ENCODE measurements at regions not wholly inside any gene's neighbourhood (a gene's known extent, or its start where the extent isn't known, plus 50 kb on each side); places are given as distances from the start of the nearest gene placed in this dataset.
"Not testable (repeated sequence)": the region's sequence is repeated elsewhere in the genome, so short reads cannot be mapped to it uniquely, and the experiment has no call there.

GRCh38 chr2:35255826-35256225 lies 1099.8 kb upstream of the CRIM1 start:
- no peak for DNase-seq

GRCh38 chr2:35251156-35251555 lies 1104.4 kb upstream of the CRIM1 start:
- no peak for DNase-seq

- DNase-seq = no peak
These were observed 1108.9 kb upstream of the CRIM1 start for GRCh38 chr2:35246702-35247101.

GRCh38 chr2:35228584-35228983 lies 1127.0 kb upstream of the CRIM1 start:
- no peak for DNase-seq

- DNase-seq = no peak
These were observed 1135.1 kb upstream of the CRIM1 start for GRCh38 chr2:35220461-35220860.

GRCh38 chr2:35204881-35205280 lies 1150.7 kb upstream of the CRIM1 start:
- DNase-seq = peak; percentile 90

GRCh38 chr2:35204323-35204722 lies 1151.3 kb upstream of the CRIM1 start:
- no peak for DNase-seq

- no peak for DNase-seq
These were observed 1156.3 kb upstream of the CRIM1 start for GRCh38 chr2:35199298-35199697.

GRCh38 chr2:35185861-35186412 lies 1169.6 kb upstream of the CRIM1 start:
- no peak for DNase-seq

- DNase-seq = no peak
These were observed 1171.1 kb upstream of the CRIM1 start for GRCh38 chr2:35184471-35184870.

- not testable (repeated sequence) for DNase-seq
These were observed 1178.9 kb upstream of the CRIM1 start for GRCh38 chr2:35176726-35177125.

GRCh38 chr2:35174845-35175244 lies 1180.7 kb upstream of the CRIM1 start:
- DNase-seq = no peak

- no peak for DNase-seq
These were observed 1182.9 kb upstream of the CRIM1 start for GRCh38 chr2:35172687-35173086.

- DNase-seq = peak; percentile 11
These were observed 1187.2 kb upstream of the CRIM1 start for GRCh38 chr2:35168351-35168750.

GRCh38 chr2:35163948-35164347 lies 1191.6 kb upstream of the CRIM1 start:
- no peak for DNase-seq

- DNase-seq = no peak
These were observed 1194.7 kb upstream of the CRIM1 start for GRCh38 chr2:35160871-35161270.

GRCh38 chr2:35125871-35126270 lies 1229.7 kb upstream of the CRIM1 start:
- no peak for DNase-seq

- DNase-seq = no peak
These were observed 1230.3 kb upstream of the CRIM1 start for GRCh38 chr2:35125278-35125677.

GRCh38 chr2:35116151-35116550 lies 1239.4 kb upstream of the CRIM1 start:
- DNase-seq = peak; percentile 15

- DNase-seq = peak; percentile 39
These were observed 1240.8 kb upstream of the CRIM1 start for GRCh38 chr2:35114765-35115164.

- DNase-seq = not testable (repeated sequence)
These were observed 1243.2 kb upstream of the CRIM1 start for GRCh38 chr2:35112367-35112766.

- no peak for DNase-seq
These were observed 1251.3 kb upstream of the CRIM1 start for GRCh38 chr2:35104309-35104708.

GRCh38 chr2:35099342-35099741 lies 1256.2 kb upstream of the CRIM1 start:
- no peak for DNase-seq

- DNase-seq = no peak
These were observed 1273.5 kb upstream of the CRIM1 start for GRCh38 chr2:35082072-35082471.

GRCh38 chr2:35081622-35082015 lies 1274.0 kb upstream of the CRIM1 start:
- DNase-seq = no peak

All from RPMI8226 (cell line).